ENCODE measurements at regions not wholly inside any gene's neighbourhood (a gene's known extent, or its start where the extent isn't known, plus 50 kb on each side); places are given as distances from the start of the nearest gene placed in this dataset.

DNA sequence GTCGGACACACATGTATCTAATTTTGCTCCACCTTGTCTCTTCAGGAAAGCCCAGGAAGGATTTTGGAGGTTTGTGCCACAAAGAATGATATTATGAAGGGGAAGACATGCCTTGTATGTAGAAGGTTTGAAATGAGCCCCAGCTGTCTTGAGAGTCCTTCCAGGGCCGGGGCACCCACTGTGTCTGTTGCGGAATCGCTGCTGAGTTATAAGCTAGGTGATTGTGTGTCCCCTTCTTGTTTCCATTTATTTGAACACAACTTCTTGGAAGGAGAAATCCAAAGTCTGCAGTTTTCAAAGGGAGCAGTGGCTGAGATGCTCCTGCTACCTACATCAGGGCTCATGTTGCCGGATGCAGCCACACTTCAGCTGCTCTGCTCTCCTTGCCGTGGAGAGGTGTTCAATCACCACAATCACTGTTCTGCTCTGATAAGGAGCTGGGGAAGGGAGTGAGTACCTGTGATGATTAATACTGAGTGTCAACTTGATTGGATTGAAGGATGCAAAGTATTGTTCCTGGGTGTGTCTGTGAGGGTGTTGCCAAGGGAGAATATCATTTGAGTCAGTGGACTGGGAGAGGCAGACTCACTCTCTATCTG, 828.6 kb downstream of the QKI start:
- no peaks in the 10 kb centered on the region for H3K36me3 ChIP-seq (ENCODE audit: insufficient read depth, low read length)
- no peak overlapping the region for H3K4me3 ChIP-seq (ENCODE audit: low read length)
- no peaks in the 10 kb centered on the region for H3K4me1 ChIP-seq (ENCODE audit: insufficient read depth, low read length)
- H3K4me3 Mint-ChIP-seq: no peak overlapping the region
- peaks cover 3% of the 10 kb centered on the region for H3K9me3 Mint-ChIP-seq
- no peaks in the 10 kb centered on the region for H3K9me3 ChIP-seq (ENCODE audit: control insufficient read depth in 1 of 2, insufficient read depth in 1 of 2, low read length in 2 of 2)
- no peak overlapping the region for H3K27ac Mint-ChIP-seq
- no peaks in the 10 kb centered on the region for H3K36me3 Mint-ChIP-seq (ENCODE audit: low read depth)
- no peaks in the 10 kb centered on the region for H3K4me1 Mint-ChIP-seq (ENCODE audit: low read depth)
- ATAC-seq (ENCODE audit: poor library complexity) (no peak), DNase-seq (no peak)
- ChIA-PET POLR2A (no interaction called here), CTCF (no interaction called here)
- H3K27me3 Mint-ChIP-seq: no peaks in the 10 kb centered on the region
- no peak overlapping the region for H3K27ac ChIP-seq (ENCODE audit: low read depth in 1 of 2, low read length in 2 of 2)
- no peaks in the 10 kb centered on the region for H3K27me3 ChIP-seq (ENCODE audit: control insufficient read depth in 1 of 2, insufficient read depth in 2 of 2, low read length in 2 of 2)
- TF ChIP-seq, protein P1, sequence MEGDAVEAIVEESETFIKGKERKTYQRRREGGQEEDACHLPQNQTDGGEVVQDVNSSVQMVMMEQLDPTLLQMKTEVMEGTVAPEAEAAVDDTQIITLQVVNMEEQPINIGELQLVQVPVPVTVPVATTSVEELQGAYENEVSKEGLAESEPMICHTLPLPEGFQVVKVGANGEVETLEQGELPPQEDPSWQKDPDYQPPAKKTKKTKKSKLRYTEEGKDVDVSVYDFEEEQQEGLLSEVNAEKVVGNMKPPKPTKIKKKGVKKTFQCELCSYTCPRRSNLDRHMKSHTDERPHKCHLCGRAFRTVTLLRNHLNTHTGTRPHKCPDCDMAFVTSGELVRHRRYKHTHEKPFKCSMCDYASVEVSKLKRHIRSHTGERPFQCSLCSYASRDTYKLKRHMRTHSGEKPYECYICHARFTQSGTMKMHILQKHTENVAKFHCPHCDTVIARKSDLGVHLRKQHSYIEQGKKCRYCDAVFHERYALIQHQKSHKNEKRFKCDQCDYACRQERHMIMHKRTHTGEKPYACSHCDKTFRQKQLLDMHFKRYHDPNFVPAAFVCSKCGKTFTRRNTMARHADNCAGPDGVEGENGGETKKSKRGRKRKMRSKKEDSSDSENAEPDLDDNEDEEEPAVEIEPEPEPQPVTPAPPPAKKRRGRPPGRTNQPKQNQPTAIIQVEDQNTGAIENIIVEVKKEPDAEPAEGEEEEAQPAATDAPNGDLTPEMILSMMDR (IDR thresholded peaks at IDR 0.05): no peak
- intact Hi-C loops (cut with DNase I, micrococcal nuclease): no loop called here

DNA sequence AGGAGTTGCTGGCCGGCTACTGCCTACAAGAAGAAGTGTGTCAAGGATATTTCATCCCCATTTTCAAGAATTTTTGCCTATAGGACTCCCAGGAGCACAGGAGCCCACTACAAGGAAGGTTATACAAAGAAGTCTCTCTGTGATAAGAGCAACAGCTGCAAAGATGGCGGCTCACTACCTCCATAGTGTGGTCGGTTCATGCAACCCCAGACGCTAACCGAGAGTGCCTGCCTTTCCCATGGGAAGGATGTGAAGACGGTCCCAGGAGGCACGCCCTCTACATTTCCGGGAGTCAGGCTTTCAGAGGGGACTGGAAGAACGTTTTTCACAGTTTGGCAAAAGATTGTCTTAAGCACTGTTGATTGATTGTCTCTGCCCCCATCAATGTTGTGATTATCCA, 816.3 kb downstream of the QKI start:
- H3K36me3 ChIP-seq (ENCODE audit: insufficient read depth, low read length): no peaks in the 10 kb centered on the region
- H3K4me1 Mint-ChIP-seq (ENCODE audit: low read depth): no peaks in the 10 kb centered on the region
- H3K4me3 ChIP-seq (ENCODE audit: low read length): no peak overlapping the region
- ChIA-PET POLR2A (no interaction called here), CTCF (no interaction called here)
- H3K9me3 ChIP-seq (ENCODE audit: control insufficient read depth in 1 of 2, insufficient read depth in 1 of 2, low read length in 2 of 2): peaks cover 0 to 5% of the 10 kb centered on the region in 2 experiments
- TF ChIP-seq, protein P1 (IDR thresholded peaks at IDR 0.05): no peak
- DNase-seq (no peak), ATAC-seq (ENCODE audit: poor library complexity) (no peak)
- H3K27ac ChIP-seq (ENCODE audit: low read depth in 1 of 2, low read length in 2 of 2): no peak overlapping the region
- H3K9me3 Mint-ChIP-seq: peaks cover 5% of the 10 kb centered on the region
- no peak overlapping the region for H3K4me3 Mint-ChIP-seq
- H3K27me3 ChIP-seq (ENCODE audit: control insufficient read depth in 1 of 2, insufficient read depth in 2 of 2, low read length in 2 of 2): no peaks in the 10 kb centered on the region
- H3K4me1 ChIP-seq (ENCODE audit: insufficient read depth, low read length): no peaks in the 10 kb centered on the region
- no peak overlapping the region for H3K27ac Mint-ChIP-seq
- intact Hi-C loops (cut with DNase I, micrococcal nuclease): no loop called here
- no peaks in the 10 kb centered on the region for H3K27me3 Mint-ChIP-seq
- H3K36me3 Mint-ChIP-seq (ENCODE audit: low read depth): no peaks in the 10 kb centered on the region

DNA sequence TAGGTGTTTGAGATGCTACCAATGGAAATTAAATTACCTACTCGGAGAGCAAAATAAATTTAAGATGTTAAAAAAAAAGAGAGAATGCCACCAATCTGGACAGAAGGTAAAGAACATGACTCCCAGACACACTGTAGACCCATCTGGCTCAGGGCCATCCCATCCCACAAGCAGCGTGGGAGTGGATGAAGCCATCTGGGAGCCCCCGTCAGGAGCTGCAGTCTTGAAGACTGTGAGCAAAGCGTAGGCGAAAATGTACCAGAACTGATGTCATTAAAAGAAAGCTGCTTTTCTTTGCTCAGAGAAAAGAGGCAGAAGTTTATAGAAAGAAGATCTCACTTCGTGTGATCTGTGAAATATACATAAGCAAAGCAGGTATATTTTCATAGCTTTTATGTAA, 815.7 kb downstream of the QKI start:
- H3K9me3 Mint-ChIP-seq: peaks cover 5% of the 10 kb centered on the region
- H3K4me3 ChIP-seq (ENCODE audit: low read length): no peak overlapping the region

More for the DNA sequence above, 815.7 kb downstream of the QKI start:
- H3K27ac ChIP-seq (ENCODE audit: low read depth in 1 of 2, low read length in 2 of 2): no peak overlapping the region
- intact Hi-C loops (cut with DNase I, micrococcal nuclease): no loop called here
- ATAC-seq (ENCODE audit: poor library complexity): no peak
- DNase-seq: no peak
- no peak overlapping the region for H3K4me3 Mint-ChIP-seq
- H3K4me1 Mint-ChIP-seq (ENCODE audit: low read depth): no peaks in the 10 kb centered on the region
- no peaks in the 10 kb centered on the region for H3K4me1 ChIP-seq (ENCODE audit: insufficient read depth, low read length)
- H3K36me3 Mint-ChIP-seq (ENCODE audit: low read depth): no peaks in the 10 kb centered on the region
- POLR2A ChIA-PET: no interaction called here
- peaks cover 0 to 5% of the 10 kb centered on the region in 2 experiments for H3K9me3 ChIP-seq (ENCODE audit: control insufficient read depth in 1 of 2, insufficient read depth in 1 of 2, low read length in 2 of 2)
- H3K27me3 ChIP-seq (ENCODE audit: control insufficient read depth in 1 of 2, insufficient read depth in 2 of 2, low read length in 2 of 2): no peaks in the 10 kb centered on the region
- H3K36me3 ChIP-seq (ENCODE audit: insufficient read depth, low read length): no peaks in the 10 kb centered on the region
- CTCF ChIA-PET: no interaction called here
- H3K27me3 Mint-ChIP-seq: no peaks in the 10 kb centered on the region
- TF ChIP-seq, protein P1 (IDR thresholded peaks at IDR 0.05): no peak
- no peak overlapping the region for H3K27ac Mint-ChIP-seq

Measured in CD4-positive, alpha-beta T cell (primary cell).